GM18867 (cell line): ENCODE measurements at regions not wholly inside any gene's neighbourhood (a gene's known extent, or its start where the extent isn't known, plus 50 kb on each side); places are given as distances from the start of the nearest gene placed in this dataset.

Source experiments
- ATAC-seq: cut with Tn5 transposase; IDR thresholded peaks from one replicate; pipeline ENCODE4 v1.9.1; 2021; ENCODE audit warnings: mild to moderate bottlenecking, moderate library complexity; ENCODE audit not compliant: unreplicated experiment

DNA sequence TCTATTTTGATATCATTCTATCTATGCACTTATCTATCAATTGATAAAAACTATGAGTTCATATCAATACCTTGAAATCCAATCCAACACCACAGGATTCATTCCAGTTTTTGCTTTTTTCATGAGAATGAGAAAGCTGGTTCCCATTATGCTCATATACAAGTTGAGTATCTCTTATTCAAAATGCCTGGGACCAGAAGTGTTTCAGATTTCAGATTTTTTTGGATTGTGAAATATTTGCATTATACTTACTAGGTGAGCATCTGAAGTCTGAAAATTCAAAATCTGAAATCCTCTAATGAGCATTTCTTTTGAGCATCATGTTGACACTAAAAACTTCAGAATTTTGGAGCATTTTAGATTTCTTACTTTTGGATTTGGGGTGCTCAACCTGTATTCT is 67.8 kb upstream of the DCBLD2 start:
- ATAC-seq = no peak

DNA sequence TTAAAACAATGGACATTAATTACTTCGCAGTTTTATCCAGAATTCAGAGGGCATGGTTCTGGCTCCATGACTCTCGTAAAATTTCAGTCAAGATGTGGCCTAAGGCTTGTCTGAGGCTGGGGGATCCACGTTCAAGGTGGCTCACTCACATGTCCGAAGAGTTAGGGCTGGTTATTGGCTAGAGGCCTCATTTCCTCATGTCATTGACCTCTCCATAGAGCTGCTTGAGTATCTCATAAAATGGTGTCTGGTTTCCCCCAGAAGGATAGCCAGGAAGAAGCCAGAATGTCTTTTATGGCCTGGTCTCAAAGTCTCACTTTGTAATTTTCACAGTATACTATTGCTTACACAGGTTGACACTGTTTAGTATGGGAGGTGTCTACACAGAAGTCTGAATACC is 67.3 kb upstream of the DCBLD2 start:
- ATAC-seq = no peak

DNA sequence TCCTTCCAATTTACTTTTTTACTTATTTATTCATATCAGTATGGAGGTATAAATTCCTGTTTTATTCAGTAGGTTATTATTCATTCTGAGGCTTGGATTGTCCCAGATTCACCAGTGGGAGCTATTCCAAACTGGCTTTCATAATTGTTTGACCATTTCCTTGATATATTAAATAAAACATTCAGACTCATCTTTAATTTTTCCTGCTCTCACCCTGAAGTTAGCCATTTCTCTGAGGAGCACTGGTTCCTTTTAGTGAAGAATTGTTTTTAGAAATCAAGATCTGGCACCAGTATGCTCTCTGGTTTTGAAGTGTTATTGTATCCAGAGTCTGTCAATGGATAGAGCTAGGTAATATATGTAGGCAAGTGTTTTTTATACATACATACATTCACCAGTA is 66.9 kb upstream of the DCBLD2 start:
- ATAC-seq = no peak

DNA sequence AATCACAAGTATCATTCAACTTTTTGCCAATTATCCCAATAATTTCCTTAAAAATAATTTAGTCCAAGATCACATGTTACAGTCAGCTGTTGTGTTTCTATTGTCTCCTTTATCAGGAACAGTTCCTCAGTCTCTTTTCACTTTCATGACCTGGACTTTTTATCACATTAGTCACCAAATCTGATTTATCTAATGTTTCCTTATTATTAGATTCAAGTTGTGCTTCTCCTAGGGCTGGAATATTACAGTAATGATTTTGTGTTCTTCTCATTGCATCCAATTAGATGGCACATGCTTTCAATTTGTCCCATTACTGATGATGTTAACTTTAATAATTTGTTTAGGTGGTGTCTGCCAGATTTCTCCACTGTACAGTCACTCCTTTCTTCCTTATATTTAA is 66.3 kb upstream of the DCBLD2 start:
- no peak for ATAC-seq

DNA sequence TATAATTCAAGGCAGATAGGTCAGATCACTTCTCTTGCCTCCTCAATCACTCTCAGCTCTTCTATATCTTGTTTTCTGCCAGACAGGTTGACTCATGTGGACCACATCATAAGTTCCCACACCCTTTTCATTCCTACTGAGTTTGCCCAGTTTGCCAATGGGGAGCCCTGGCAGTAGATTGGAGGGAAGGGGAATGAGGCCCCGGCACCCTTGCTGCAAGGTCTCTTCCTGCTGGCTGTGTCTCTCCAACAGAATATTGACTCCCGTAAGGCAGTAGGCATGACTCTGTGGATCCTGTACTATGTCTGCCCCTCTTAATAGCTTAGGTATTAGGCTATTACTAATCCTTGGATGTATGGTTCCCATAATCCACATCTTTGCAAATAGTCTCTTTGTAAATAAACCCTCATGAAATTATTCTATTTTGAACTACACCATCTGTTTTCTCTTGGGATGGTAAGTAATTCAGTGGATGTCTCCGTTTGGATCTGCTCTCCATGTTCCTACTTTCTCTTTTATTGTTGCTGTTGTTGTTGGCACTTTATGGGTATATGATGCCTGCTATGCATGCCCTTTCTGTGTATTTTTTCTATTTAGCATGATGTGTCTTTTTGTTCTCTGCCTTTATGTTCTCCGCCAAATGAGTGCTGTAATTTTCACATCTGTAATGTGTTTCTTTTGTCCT is 65.5 kb upstream of the DCBLD2 start:
- ATAC-seq = no peak

DNA sequence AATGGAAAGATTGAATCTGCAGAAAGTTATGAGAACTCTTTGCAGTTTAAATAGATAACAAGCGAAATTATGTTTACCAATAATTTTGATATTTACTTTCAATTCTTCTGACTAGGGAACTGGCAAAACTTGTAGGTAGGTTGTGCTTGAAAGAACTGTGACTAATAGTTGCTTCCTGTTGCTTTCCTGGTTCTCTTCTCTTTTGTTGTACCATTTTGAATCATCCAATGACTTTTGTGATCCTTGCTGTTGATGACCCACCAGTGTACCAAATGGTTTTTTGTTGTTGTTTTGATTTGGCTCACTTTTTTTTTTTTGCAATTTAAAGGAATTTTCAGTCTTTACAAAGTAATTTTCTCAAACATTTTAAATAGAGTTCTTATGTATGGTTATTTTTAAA is 64.9 kb upstream of the DCBLD2 start:
- no peak for ATAC-seq

DNA sequence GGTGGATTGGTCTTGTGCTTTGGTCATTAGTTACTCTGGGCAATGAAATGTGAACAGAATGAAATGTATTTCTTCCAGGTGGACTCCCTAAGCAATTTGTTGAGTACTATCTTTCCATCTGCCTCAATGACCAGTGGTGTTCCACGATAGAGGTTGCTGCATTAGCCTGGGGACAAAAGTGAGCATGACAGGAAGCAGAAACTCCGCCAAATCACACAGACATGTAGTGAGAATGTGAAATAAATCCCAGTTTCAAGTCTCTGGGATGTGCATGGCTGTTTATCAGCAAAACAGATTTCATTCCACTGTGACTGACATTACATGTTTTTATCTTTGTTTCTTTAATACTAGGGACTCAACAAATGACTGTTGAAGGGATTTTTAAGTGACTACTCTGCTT is 63.3 kb upstream of the DCBLD2 start:
- no peak for ATAC-seq

DNA sequence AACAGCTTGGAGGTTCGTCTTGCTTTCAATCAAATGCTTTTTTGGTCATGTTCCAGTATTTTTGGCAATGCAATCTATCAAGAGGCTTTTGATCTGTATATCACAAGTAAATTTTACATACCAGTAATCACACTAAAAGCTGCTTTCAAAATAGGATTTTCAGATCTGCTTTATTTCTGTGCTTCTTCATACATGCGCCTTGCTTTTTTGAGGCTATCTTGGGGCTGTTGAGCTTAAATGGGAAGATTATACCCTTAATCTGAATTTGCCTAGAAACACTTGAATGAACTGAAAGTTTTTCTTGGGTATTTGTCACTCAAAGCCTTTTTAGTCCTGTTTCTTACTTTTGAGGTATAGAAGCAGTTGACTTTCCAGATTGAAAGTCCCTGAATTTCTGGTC is 62.1 kb upstream of the DCBLD2 start:
- ATAC-seq = no peak

DNA sequence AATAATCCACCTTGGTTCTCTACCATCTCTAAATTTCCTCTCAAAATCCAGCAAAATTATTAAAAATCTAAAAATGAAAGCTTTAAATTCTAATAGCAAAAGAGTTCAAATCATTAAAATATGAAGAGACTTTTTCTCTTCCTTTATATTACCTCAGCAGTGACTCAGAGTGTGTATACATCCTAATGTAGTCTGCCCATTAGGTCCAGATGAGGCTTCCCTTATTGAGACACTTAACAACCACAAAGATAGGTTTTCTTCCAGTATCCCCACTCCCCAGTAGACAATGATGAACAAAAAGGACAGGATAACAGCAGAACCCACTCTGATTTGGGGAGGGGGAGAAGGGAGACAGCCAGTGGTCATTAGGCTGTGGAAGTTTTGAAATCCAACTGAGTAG is 61.5 kb upstream of the DCBLD2 start:
- ATAC-seq = no peak

DNA sequence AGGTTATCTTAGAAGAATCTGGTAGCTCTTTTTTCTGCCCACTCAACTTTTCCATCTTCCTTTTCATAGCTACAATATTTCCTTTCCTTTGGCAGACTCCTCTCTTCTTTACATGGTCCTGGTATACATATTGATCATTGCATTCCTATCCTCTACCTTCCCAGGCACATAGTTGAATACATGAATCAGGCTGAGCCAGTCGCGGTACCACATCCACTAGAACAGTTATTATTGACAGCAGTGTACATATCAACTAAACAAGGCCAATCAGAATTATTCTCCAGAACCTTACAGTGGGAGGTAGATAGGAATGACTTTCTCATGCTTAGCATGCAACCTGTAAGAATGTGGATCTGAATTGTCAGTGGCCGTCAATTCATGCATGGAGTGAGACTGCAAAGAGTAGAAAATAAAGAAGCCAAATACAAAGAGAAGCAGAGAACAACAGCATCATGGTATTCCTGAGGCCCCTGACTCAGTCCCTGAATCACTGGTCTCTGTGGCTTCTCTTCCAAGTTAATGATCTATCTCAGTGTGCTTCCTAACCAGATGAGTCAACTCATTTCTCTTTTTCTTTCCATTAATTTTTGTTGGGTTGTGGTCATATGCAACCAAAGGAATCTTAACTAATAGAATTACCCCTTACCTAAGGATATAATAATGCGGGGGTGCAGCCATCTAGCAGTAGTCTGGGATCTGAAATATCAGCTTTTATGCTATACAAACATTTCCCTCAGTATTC is 60.9 kb upstream of the DCBLD2 start:
- no peak for ATAC-seq

DNA sequence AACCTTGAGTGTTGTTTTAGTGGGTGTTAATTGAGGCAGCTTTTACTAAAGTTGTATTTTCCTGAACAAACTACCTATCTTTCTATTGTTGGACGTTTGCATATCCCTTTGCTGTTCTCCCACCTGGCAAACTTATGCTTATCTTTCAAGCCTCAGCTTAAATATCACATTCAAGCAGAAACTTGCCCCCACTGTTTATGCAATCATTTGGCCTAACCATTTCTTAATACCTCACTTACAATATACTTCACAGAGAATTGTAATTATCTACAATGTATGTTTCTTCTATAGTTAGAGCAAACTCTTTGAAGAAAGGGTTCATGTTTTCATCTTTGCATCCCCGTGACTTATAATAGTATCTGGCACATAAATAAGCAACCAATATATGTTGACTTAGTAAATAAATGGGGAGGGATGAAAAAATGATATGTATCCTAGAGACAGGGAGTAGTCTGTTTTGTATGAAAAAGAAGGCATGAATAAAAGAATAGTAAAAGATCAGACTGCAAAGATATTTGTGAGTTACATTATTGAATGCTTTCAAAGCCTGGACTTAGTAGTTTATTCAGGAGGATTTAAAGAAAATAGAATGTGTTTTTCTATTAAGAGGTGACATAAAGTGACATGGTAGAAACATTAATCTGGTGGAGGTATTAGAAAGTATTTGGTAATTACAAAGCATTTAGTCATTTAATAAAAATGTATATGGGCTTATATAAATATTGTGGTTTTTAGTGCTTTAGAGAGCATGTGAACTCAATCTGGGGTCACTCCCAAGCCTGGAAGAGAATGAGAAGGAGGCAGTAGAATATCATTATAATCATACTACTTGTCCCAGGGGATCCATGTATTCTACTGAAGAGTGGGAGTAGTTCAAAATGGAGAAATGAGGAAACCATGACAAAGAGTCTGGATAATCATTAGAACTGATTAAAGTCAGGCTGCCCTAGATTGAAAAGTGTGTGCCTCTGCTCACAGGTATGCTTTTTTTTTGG is 60.0 kb upstream of the DCBLD2 start:
- no peak for ATAC-seq

DNA sequence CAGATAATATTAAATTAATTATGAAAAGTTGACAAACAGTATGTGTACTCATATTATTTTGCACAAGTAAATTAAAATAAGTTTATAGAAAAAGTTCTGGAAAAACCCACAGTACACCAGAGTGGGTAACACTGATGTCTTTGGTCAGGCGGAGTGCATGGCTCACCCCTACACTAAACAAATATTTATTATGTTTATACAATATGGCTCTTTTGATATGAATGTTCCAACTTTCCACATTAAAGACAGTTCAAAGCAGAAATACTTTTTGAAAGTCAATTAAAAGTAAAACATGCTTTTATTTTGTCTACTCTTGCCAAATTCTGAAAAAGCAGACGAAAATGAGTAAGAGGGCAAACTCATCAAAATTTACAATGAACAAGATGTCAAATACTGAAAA is 56.2 kb upstream of the DCBLD2 start:
- no peak for ATAC-seq

DNA sequence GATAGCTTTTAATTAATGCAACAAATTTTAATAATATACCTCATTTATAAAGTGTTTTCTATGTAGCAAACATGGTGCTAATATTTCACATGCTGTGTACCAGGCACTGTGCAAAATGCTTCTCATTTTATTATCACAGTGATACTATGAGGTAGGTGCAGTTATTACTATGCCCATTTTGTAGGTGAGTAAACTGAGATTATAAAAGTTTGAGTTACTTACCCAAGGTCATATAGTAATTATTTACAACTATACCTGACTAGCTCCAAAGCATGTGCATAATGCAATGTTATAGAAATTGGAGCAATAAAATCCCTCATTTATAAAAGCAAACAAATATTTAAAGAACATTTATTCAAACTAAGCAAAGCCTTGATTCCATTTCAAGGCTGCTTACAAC is 54.5 kb upstream of the DCBLD2 start:
- no peak for ATAC-seq

DNA sequence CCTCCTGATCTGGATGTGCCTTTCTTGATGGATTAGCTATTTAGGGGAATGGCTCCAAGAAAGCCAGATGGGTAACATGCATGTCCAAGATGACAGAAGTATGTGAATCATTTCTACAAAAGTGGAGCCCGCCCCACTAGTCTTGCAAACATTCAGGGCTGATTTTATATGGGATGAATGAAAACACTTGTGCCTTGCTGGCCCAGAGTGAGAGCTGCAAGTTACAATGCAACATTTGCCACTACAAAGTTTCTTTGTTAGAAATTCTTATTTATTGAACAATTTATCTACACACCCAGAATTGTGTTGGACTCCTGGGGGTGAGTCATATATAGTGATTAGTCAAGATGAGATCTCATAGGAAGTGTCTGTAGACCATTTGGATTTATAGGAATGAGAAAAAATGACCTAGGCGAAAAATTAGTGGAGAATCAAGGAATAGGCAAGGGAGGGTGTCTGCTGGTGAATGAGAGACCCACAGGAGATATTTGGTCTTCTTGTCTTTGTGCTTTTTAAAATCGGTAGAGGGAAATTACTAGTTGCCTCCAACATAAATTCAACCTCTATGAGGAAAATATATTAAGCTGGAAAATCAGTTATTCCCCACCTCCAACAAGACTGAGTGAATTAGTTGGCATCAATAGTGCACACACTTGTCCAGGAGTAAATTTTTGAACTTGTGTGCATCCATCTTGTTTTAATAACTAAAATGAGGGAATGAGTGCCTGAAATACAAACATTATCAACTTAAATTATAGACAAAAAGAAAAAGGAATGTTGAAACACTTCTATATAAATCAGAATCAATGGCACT is 53.5 kb upstream of the DCBLD2 start:
- no peak for ATAC-seq

DNA sequence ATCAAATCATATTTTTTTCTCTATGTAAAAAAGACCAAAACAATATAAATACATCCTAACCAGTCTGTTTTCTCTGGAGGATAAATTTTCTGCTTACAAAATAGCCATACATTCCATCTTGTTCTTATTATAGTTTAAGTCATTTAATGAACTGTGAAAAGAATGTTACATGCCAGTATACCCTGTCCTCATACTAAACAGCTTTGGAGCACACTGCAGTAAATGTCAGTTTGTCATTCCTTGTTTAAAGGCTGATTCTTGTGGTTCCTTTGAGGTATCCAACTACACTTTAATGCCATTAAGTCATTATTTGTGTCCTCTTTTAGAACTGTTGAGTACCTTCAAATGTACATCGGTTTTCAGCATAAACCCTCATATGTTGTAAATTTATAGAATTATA is 52.7 kb upstream of the DCBLD2 start:
- ATAC-seq = no peak

DNA sequence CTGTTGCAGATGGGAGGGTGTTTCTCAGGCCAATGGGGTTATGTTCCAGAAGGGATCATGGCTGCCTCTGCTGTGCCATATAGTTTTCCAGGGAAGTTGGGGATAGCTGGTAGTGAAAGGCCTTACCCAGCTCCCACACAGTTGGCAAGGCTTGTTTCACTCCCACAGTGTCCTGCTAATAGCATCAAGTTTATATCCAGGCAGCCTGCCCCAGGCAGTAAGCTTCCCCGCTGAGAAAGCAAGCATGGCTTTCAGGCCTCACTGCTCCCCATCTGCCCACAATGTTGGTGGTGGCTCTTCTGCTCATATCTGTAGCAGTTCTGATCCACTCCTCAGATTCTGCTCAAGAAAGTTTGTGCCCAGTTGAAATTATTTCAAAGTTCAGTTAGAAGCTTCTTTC is 50.9 kb upstream of the DCBLD2 start:
- no peak for ATAC-seq
